ENCODE measurements at regions not wholly inside any gene's neighbourhood (a gene's known extent, or its start where the extent isn't known, plus 50 kb on each side); places are given as distances from the start of the nearest gene placed in this dataset.

- H3K4me1 Mint-ChIP-seq (ENCODE audit: low read depth in 2 of 2) = no peaks in the 10 kb centered on the region
- no peak overlapping the region for H3K4me3 Mint-ChIP-seq
- peaks cover 15% of the 10 kb centered on the region for H3K9me3 Mint-ChIP-seq
- no peak for ATAC-seq
- H3K36me3 Mint-ChIP-seq = peaks cover 5% of the 10 kb centered on the region
- H3K27ac Mint-ChIP-seq = no peak overlapping the region
- no peaks in the 10 kb centered on the region for H3K27me3 Mint-ChIP-seq
- DNase-seq (ENCODE audit: low spot score) = no peak
Observed at GRCh38 chr5:117296872-117297271, 722.2 kb upstream of the SEMA6A start.

- Mint-ChIP-seq H3K4me3 (no peak overlapping the region), H3K27ac (no peak overlapping the region), H3K27me3 (no peaks in the 10 kb centered on the region), H3K4me1 (ENCODE audit: low read depth in 2 of 2) (no peaks in the 10 kb centered on the region), H3K9me3 (peaks cover 15% of the 10 kb centered on the region), H3K36me3 (peaks cover 5% of the 10 kb centered on the region)
- ATAC-seq (no peak), DNase-seq (ENCODE audit: low spot score) (no peak)
Observed at GRCh38 chr5:117295941-117296340, 721.3 kb upstream of the SEMA6A start.

- Mint-ChIP-seq H3K4me3 (no peak overlapping the region), H3K27me3 (no peaks in the 10 kb centered on the region), H3K27ac (no peak overlapping the region), H3K36me3 (peaks cover 5% of the 10 kb centered on the region), H3K9me3 (peaks cover 8% of the 10 kb centered on the region), H3K4me1 (ENCODE audit: low read depth in 2 of 2) (no peaks in the 10 kb centered on the region)
- no peak for ATAC-seq
- no peak for DNase-seq (ENCODE audit: low spot score)
Observed at GRCh38 chr5:117286813-117287212, 712.2 kb upstream of the SEMA6A start.

GRCh38 chr5:117271656-117272055 lies 697.0 kb upstream of the SEMA6A start:
- no peaks in the 10 kb centered on the region for H3K27me3 Mint-ChIP-seq
- peaks cover 4% of the 10 kb centered on the region for H3K9me3 Mint-ChIP-seq
- H3K4me3 Mint-ChIP-seq = no peak overlapping the region
- no peak for DNase-seq (ENCODE audit: low spot score)
- no peaks in the 10 kb centered on the region for H3K4me1 Mint-ChIP-seq (ENCODE audit: low read depth in 2 of 2)
- no peak overlapping the region for H3K27ac Mint-ChIP-seq
- no peaks in the 10 kb centered on the region for H3K36me3 Mint-ChIP-seq
- ATAC-seq = no peak

- Mint-ChIP-seq H3K4me3 (no peak overlapping the region), H3K27ac (no peak overlapping the region), H3K36me3 (no peaks in the 10 kb centered on the region), H3K9me3 (peaks cover 7% of the 10 kb centered on the region), H3K4me1 (ENCODE audit: low read depth in 2 of 2) (no peaks in the 10 kb centered on the region), H3K27me3 (no peaks in the 10 kb centered on the region)
- DNase-seq (ENCODE audit: low spot score) (no peak), ATAC-seq (no peak)
Observed at GRCh38 chr5:117266280-117266679, 691.7 kb upstream of the SEMA6A start.

- H3K36me3 Mint-ChIP-seq = no peaks in the 10 kb centered on the region
- ATAC-seq (no peak), DNase-seq (ENCODE audit: low spot score) (no peak)
- H3K27ac Mint-ChIP-seq = no peak overlapping the region
- H3K9me3 Mint-ChIP-seq = peaks cover 12% of the 10 kb centered on the region
- H3K4me1 Mint-ChIP-seq (ENCODE audit: low read depth in 2 of 2) = no peaks in the 10 kb centered on the region
- no peak overlapping the region for H3K4me3 Mint-ChIP-seq
- no peaks in the 10 kb centered on the region for H3K27me3 Mint-ChIP-seq
Observed at GRCh38 chr5:117263231-117263630, 688.6 kb upstream of the SEMA6A start.

GRCh38 chr5:117262572-117263131 lies 688.0 kb upstream of the SEMA6A start:
- H3K4me3 Mint-ChIP-seq = no peak overlapping the region
- H3K4me1 Mint-ChIP-seq (ENCODE audit: low read depth in 2 of 2) = no peaks in the 10 kb centered on the region
- no peaks in the 10 kb centered on the region for H3K27me3 Mint-ChIP-seq
- no peak overlapping the region for H3K27ac Mint-ChIP-seq
- ATAC-seq (no peak), DNase-seq (ENCODE audit: low spot score) (no peak)
- peaks cover 12% of the 10 kb centered on the region for H3K9me3 Mint-ChIP-seq
- no peaks in the 10 kb centered on the region for H3K36me3 Mint-ChIP-seq

- Mint-ChIP-seq H3K27ac (no peak overlapping the region), H3K4me3 (no peak overlapping the region), H3K4me1 (ENCODE audit: low read depth in 2 of 2) (no peaks in the 10 kb centered on the region), H3K9me3 (peaks cover 12% of the 10 kb centered on the region), H3K27me3 (no peaks in the 10 kb centered on the region), H3K36me3 (no peaks in the 10 kb centered on the region)
- DNase-seq (ENCODE audit: low spot score) (no peak), ATAC-seq (no peak)
Observed at GRCh38 chr5:117261948-117262571, 687.4 kb upstream of the SEMA6A start.

GRCh38 chr5:117255211-117256027 lies 680.8 kb upstream of the SEMA6A start:
- no peaks in the 10 kb centered on the region for H3K4me1 Mint-ChIP-seq (ENCODE audit: low read depth in 2 of 2)
- no peaks in the 10 kb centered on the region for H3K27me3 Mint-ChIP-seq
- no peaks in the 10 kb centered on the region for H3K36me3 Mint-ChIP-seq
- DNase-seq (ENCODE audit: low spot score) = no peak
- no peak for ATAC-seq
- no peak overlapping the region for H3K27ac Mint-ChIP-seq
- H3K4me3 Mint-ChIP-seq = no peak overlapping the region
- H3K9me3 Mint-ChIP-seq = peaks cover 3% of the 10 kb centered on the region

GRCh38 chr5:117252566-117252965 lies 677.9 kb upstream of the SEMA6A start:
- Mint-ChIP-seq H3K9me3 (no peaks in the 10 kb centered on the region), H3K4me1 (ENCODE audit: low read depth in 2 of 2) (no peaks in the 10 kb centered on the region), H3K27me3 (no peaks in the 10 kb centered on the region), H3K4me3 (no peak overlapping the region), H3K36me3 (no peaks in the 10 kb centered on the region), H3K27ac (no peak overlapping the region)
- DNase-seq (ENCODE audit: low spot score) (no peak), ATAC-seq (no peak)

- H3K27ac Mint-ChIP-seq = no peak overlapping the region
- H3K36me3 Mint-ChIP-seq = no peaks in the 10 kb centered on the region
- ATAC-seq (no peak), DNase-seq (ENCODE audit: low spot score) (no peak)
- no peaks in the 10 kb centered on the region for H3K4me1 Mint-ChIP-seq (ENCODE audit: low read depth in 2 of 2)
- peaks cover 3% of the 10 kb centered on the region for H3K9me3 Mint-ChIP-seq
- no peak overlapping the region for H3K4me3 Mint-ChIP-seq
- no peaks in the 10 kb centered on the region for H3K27me3 Mint-ChIP-seq
Observed at GRCh38 chr5:117249086-117249815, 674.6 kb upstream of the SEMA6A start.

GRCh38 chr5:117246424-117246823 lies 671.8 kb upstream of the SEMA6A start:
- DNase-seq (ENCODE audit: low spot score) (no peak), ATAC-seq (no peak)
- no peaks in the 10 kb centered on the region for H3K27me3 Mint-ChIP-seq
- H3K4me1 Mint-ChIP-seq (ENCODE audit: low read depth in 2 of 2) = no peaks in the 10 kb centered on the region
- no peaks in the 10 kb centered on the region for H3K36me3 Mint-ChIP-seq
- no peak overlapping the region for H3K27ac Mint-ChIP-seq
- no peak overlapping the region for H3K4me3 Mint-ChIP-seq
- peaks cover 6% of the 10 kb centered on the region for H3K9me3 Mint-ChIP-seq

- Mint-ChIP-seq H3K4me3 (no peak overlapping the region), H3K4me1 (ENCODE audit: low read depth in 2 of 2) (no peaks in the 10 kb centered on the region), H3K9me3 (peaks cover 11% of the 10 kb centered on the region), H3K36me3 (no peaks in the 10 kb centered on the region), H3K27ac (no peak overlapping the region), H3K27me3 (no peaks in the 10 kb centered on the region)
- ATAC-seq = no peak
- no peak for DNase-seq (ENCODE audit: low spot score)
Observed at GRCh38 chr5:117245130-117245529, 670.5 kb upstream of the SEMA6A start.

- no peak for ATAC-seq
- Mint-ChIP-seq H3K27ac (no peak overlapping the region), H3K4me3 (no peak overlapping the region), H3K36me3 (no peaks in the 10 kb centered on the region), H3K27me3 (no peaks in the 10 kb centered on the region), H3K4me1 (ENCODE audit: low read depth in 2 of 2) (no peaks in the 10 kb centered on the region), H3K9me3 (peaks cover 16% of the 10 kb centered on the region)
- no peak for DNase-seq (ENCODE audit: low spot score)
Observed at GRCh38 chr5:117242028-117242427, 667.4 kb upstream of the SEMA6A start.
